ENCODE measurements at regions not wholly inside any gene's neighbourhood (a gene's known extent, or its start where the extent isn't known, plus 50 kb on each side); places are given as distances from the start of the nearest gene placed in this dataset.
"Not testable (repeated sequence)": the region's sequence is repeated elsewhere in the genome, so short reads cannot be mapped to it uniquely, and the experiment has no call there.

GRCh38 chr13:70985371-70985770 is 877.1 kb upstream of the KLHL1 start:
- no peak for DNase-seq

GRCh38 chr13:70981219-70981618 is 873.0 kb upstream of the KLHL1 start:
- DNase-seq, result not testable (repeated sequence)

GRCh38 chr13:70969321-70969720 is 861.1 kb upstream of the KLHL1 start:
- DNase-seq, result no peak

DNA sequence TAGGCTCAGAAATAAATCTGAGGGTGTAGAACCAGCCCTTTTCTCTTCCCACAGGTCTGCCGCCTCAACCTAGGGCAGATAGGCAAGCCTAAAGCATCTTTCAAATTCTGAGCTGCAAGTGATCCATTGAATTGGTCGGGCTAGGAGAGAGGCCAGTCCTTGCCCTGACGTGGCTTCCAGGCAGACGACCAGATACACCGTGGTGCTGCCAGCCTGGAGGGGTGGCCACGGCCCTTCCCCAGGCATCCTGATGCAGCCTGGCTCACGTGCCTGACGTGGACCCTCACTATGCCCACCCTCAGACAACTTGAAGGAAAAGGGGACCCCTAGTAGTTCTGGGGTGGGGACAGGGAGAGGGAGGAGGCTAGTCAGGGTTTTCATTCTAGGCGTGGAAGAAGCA is 859.3 kb upstream of the KLHL1 start:
- DNase-seq, result no peak

GRCh38 chr13:70964874-70965273 is 856.6 kb upstream of the KLHL1 start:
- no peak for DNase-seq

GRCh38 chr13:70964124-70964523 is 855.9 kb upstream of the KLHL1 start:
- peak; percentile 78 for DNase-seq

DNA sequence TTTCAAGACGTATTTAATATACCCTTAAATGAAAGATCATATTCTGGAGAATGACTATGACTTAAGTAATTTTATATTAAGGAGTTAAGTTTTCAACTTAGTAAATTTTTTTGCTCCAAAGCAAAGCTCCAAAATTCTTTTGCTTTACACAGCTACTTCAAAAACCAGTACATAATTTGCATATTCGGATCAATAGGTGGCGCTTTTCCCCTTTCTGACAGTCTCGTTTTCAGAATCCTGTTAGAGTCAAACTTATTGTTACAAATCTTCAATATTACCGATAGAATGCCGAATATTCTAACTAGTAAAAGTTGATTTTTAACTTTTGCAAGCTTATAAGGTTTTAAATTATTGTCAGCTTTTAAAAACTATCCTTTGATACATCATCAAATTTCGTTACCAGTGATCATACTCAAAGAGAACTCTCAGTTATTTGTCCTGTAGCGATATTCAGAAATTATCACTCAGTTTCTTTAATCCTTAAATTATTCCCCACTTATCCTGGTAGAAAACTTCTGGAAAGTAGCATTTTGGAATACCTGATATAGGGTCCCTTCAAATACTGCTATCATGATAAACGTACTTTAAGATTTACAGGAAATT is 852.7 kb upstream of the KLHL1 start:
- no peak for DNase-seq

DNA sequence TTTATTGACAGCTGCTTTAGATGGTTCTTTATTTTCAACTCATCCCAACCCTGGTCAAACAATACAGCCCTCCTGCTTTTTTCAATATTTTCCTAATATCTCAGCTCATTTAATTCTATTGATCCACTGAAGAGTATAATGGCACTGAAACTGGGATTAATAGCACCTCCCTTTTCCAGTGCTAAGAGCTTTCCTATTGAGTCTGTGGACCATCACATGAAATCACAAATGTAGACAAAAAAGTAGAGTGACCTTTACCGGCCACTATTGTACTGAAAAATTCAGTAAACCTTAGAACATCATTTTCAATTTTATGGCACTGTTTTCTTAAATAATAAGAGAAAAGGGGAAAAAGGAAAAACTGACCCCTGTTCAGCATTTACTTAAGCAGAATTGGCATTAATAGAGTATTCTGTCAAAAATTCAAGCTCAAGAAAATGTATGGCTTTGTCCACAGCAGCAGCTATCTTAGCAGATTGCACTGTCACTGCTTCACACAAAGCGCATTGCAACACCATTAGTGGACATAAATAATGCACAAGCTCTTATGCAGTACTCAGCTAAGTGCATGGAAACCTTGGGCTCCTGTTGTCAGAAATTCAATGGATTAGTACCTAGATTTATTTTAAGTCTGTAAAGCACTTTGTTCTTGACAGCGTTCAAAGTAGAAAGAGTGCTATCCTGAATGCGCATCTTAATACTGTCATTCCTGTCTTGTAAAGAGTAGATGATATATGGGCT is 851.0 kb upstream of the KLHL1 start:
- DNase-seq, result peak; percentile 89

DNA sequence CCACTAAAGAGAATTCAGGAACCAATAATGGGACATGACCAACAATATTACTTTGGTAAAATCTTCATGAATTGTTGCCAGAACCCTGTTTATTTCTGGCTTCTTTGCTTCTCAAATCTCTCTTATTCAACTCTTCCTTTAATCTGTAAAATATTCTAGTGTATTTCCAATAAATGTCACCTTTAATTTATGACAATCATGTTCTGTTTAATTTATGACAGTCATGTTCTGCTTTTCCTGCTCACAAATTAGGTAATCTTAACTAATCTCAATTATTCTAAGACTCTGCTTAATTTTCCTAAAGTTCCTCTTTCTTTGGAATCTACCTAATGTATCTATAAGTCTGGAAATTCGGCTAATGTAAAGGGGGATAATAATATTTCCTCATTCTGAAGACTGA is 847.6 kb upstream of the KLHL1 start:
- DNase-seq, result no peak

GRCh38 chr13:70950664-70951063 is 842.4 kb upstream of the KLHL1 start:
- no peak for DNase-seq

GRCh38 chr13:70945506-70945905 is 837.3 kb upstream of the KLHL1 start:
- peak; percentile 67 for DNase-seq

DNA sequence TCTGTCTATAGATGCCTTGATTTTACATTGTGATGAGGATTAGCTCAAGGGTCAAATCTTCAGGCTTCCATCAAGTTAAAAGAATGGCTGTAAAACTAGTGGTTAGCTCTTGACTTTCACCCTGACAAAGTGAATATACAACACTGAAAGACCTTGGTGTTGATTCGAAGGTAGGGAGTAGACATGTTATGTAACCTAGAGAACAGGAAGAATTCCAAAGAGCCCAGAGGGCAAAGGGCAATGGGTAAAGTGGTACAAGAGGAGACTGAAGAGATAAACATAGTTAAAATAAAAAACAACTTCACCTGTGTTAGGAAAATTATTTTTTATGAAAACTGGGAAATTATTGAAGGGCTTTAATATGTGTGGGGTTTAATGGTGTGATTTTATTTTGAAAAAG is 833.2 kb upstream of the KLHL1 start:
- DNase-seq, result no peak

GRCh38 chr13:70938462-70938861 is 830.2 kb upstream of the KLHL1 start:
- DNase-seq, result no peak

- DNase-seq, result no peak
These were observed 824.3 kb upstream of the KLHL1 start for GRCh38 chr13:70932511-70932910.

- no peak for DNase-seq
These were observed 815.9 kb upstream of the KLHL1 start for GRCh38 chr13:70923863-70924752.

DNA sequence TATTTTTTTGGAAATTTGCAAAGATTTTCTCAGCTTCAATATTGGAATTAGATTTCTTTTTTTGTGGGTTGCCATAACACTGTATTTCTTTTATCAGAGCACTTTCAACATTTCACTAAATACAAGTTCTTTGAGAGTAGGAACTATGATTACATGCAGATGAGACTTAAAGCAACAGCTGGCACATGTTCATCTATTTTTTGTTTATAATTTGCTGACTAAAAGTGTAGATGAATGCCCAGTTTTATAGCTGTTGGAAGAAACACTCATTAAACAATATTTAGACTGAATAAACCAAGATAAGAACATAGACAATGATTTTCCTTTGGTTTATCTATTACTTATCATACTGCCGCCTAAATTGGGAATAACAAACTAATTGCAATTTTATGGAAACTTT is 803.0 kb upstream of the KLHL1 start:
- no peak for DNase-seq

DNA sequence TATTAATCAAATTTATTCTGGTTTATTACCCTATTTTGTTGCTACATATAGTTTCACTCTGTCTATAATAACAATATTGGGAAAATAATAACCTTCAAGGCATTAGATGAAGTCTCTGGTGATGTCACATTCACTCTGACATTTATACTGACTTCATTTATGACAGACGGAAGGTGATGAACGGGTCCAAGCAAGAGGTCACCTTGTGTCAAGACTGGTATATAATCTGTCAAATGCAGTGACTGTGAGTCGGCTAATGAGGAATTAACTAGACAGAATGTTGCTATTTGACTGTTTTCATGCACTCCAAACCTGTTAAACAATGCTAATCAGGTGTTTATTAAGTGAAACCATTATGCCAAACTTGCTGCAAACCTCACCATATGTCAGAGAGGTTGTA is 800.5 kb upstream of the KLHL1 start:
- DNase-seq, result peak; percentile 30

DNA sequence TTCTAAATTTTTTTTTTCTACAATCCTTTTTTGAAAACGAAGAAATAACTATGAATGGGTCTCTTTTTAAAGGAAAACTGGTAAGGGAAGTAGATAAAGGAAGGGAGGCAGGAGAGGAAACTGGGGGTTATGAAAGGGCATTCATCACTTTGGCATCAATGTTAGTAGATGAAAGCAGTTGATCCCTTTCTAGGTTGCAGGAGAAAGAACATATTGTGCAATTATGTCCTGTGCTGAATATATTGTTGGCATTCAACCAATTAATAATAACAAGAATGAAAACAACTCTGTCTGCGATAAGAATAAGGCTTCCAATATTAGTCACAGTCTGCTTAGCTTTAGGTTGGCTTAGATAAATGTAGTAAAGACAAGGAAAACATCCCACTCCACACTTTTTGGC is 796.8 kb upstream of the KLHL1 start:
- DNase-seq, result peak; percentile 16

GRCh38 chr13:70896136-70896535 is 787.9 kb upstream of the KLHL1 start:
- no peak for DNase-seq

GRCh38 chr13:70895599-70895998 is 787.3 kb upstream of the KLHL1 start:
- DNase-seq, result no peak

DNA sequence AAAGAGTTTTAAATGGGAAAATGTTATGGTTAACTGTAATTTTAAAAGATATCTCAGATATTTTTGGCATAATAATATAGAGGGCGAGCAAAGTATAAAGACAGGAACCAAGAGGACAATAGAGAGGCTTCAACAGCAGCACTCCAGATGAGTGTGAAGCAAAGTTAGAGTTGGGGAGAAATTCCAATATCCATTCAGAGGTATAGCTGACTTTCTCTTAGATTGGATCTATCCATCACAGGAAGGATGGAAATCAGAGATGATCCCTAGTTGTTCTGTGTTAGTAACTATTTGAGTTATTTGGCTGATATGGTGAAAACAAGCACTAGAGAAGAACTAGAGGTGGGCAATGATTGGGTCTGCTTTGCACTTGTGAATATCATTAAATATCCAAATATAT is 786.0 kb upstream of the KLHL1 start:
- no peak for DNase-seq

- DNase-seq, result no peak
These were observed 785.6 kb upstream of the KLHL1 start for GRCh38 chr13:70893832-70894231.

DNA sequence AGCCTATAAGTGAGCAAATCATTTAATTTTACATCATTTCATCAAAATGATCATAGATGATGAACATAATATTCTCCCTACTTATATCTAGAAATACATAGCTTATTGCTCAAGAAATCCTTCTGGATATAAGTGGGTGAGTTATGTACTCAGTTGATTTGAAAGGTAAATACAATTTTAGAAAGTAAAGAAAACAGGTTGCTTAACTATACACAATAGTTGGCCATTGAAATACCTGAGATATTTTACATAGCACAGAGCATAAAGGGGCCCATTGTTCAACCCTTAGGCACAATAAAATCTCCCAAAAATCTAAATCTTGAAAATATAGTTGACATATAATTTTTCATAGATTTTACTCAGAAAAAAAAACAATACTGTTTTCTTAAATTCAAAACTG is 782.0 kb upstream of the KLHL1 start:
- DNase-seq, result no peak

GRCh38 chr13:70889163-70889562 is 780.9 kb upstream of the KLHL1 start:
- DNase-seq, result no peak
